Mononuclear cell (primary cell): ENCODE measurements at regions not wholly inside any gene's neighbourhood (a gene's known extent, or its start where the extent isn't known, plus 50 kb on each side); places are given as distances from the start of the nearest gene placed in this dataset.

Source experiments
- H3K27me3 ChIP-seq: 2 replicates; pipeline ENCODE4 v1.6.0; 2011; ENCODE audit warnings: low read length, control low read depth; ENCODE audit not compliant: insufficient read depth
- H3K4me1 ChIP-seq: 2 replicates; pipeline ENCODE4 v1.5.1; 2011; ENCODE audit warnings: mild to moderate bottlenecking, low read length, control low read depth; ENCODE audit not compliant: insufficient read depth
- H3K4me3 ChIP-seq: 2 replicates; pipeline ENCODE4 v1.5.1; 2011; ENCODE audit warnings: mild to moderate bottlenecking, low read length, moderate library complexity
- H3K9me3 ChIP-seq: 2 replicates; pipeline ENCODE4 v1.5.1; 2011; ENCODE audit warnings: low read depth, mild to moderate bottlenecking, control low read depth, low read length

- no peak overlapping the region for H3K4me3 ChIP-seq
- H3K27me3 ChIP-seq = no peaks in the 10 kb centered on the region
- peaks cover 59% of the 10 kb centered on the region for H3K4me1 ChIP-seq
- H3K9me3 ChIP-seq = no peaks in the 10 kb centered on the region
These were observed 200.7 kb upstream of the RAB4A start for GRCh38 chr1:229070168-229070567.

GRCh38 chr1:229073251-229073650 lies 197.7 kb upstream of the RAB4A start:
- Histone ChIP-seq H3K4me1 (peaks cover 28% of the 10 kb centered on the region), H3K4me3 (no peak overlapping the region), H3K9me3 (no peaks in the 10 kb centered on the region), H3K27me3 (no peaks in the 10 kb centered on the region)

GRCh38 chr1:229075217-229075616 lies 195.7 kb upstream of the RAB4A start:
- Histone ChIP-seq H3K4me3 (no peak overlapping the region), H3K27me3 (no peaks in the 10 kb centered on the region), H3K4me1 (peaks cover 13% of the 10 kb centered on the region), H3K9me3 (no peaks in the 10 kb centered on the region)

- no peaks in the 10 kb centered on the region for H3K9me3 ChIP-seq
- H3K4me1 ChIP-seq = peaks cover 8% of the 10 kb centered on the region
- no peak overlapping the region for H3K4me3 ChIP-seq
- H3K27me3 ChIP-seq = no peaks in the 10 kb centered on the region
These were observed 195.2 kb upstream of the RAB4A start for GRCh38 chr1:229075716-229076115.

GRCh38 chr1:229076195-229076594 lies 194.7 kb upstream of the RAB4A start:
- no peak overlapping the region for H3K4me3 ChIP-seq
- H3K4me1 ChIP-seq = peaks cover 4% of the 10 kb centered on the region
- H3K27me3 ChIP-seq = no peaks in the 10 kb centered on the region
- no peaks in the 10 kb centered on the region for H3K9me3 ChIP-seq

- no peaks in the 10 kb centered on the region for H3K27me3 ChIP-seq
- H3K4me3 ChIP-seq = no peak overlapping the region
- H3K9me3 ChIP-seq = peaks cover 23% of the 10 kb centered on the region
- H3K4me1 ChIP-seq = no peaks in the 10 kb centered on the region
These were observed 191.8 kb upstream of the RAB4A start for GRCh38 chr1:229079016-229079595.

- Histone ChIP-seq H3K4me3 (no peak overlapping the region), H3K9me3 (peaks cover 23% of the 10 kb centered on the region), H3K4me1 (no peaks in the 10 kb centered on the region), H3K27me3 (no peaks in the 10 kb centered on the region)
These were observed 190.6 kb upstream of the RAB4A start for GRCh38 chr1:229080361-229080760.

- Histone ChIP-seq H3K9me3 (peaks cover 23% of the 10 kb centered on the region), H3K27me3 (no peaks in the 10 kb centered on the region), H3K4me1 (no peaks in the 10 kb centered on the region), H3K4me3 (no peak overlapping the region)
These were observed 185.6 kb upstream of the RAB4A start for GRCh38 chr1:229085291-229085690.

GRCh38 chr1:229086091-229086490 lies 184.8 kb upstream of the RAB4A start:
- H3K9me3 ChIP-seq = peaks cover 23% of the 10 kb centered on the region
- H3K4me1 ChIP-seq = no peaks in the 10 kb centered on the region
- H3K4me3 ChIP-seq = no peak overlapping the region
- H3K27me3 ChIP-seq = no peaks in the 10 kb centered on the region

GRCh38 chr1:229086686-229087085 lies 184.2 kb upstream of the RAB4A start:
- Histone ChIP-seq H3K4me1 (no peaks in the 10 kb centered on the region), H3K4me3 (no peak overlapping the region), H3K9me3 (peaks cover 23% of the 10 kb centered on the region), H3K27me3 (no peaks in the 10 kb centered on the region)

- H3K9me3 ChIP-seq = peaks cover 18% of the 10 kb centered on the region
- no peaks in the 10 kb centered on the region for H3K27me3 ChIP-seq
- no peaks in the 10 kb centered on the region for H3K4me1 ChIP-seq
- H3K4me3 ChIP-seq = no peak overlapping the region
These were observed 183.6 kb upstream of the RAB4A start for GRCh38 chr1:229087339-229087738.

GRCh38 chr1:229087906-229088305 lies 183.0 kb upstream of the RAB4A start:
- H3K27me3 ChIP-seq = no peaks in the 10 kb centered on the region
- no peaks in the 10 kb centered on the region for H3K4me1 ChIP-seq
- H3K4me3 ChIP-seq = no peak overlapping the region
- peaks cover 12% of the 10 kb centered on the region for H3K9me3 ChIP-seq

GRCh38 chr1:229088711-229089110 lies 182.2 kb upstream of the RAB4A start:
- Histone ChIP-seq H3K4me1 (no peaks in the 10 kb centered on the region), H3K9me3 (peaks cover 4% of the 10 kb centered on the region), H3K27me3 (no peaks in the 10 kb centered on the region), H3K4me3 (no peak overlapping the region)

- no peak overlapping the region for H3K4me3 ChIP-seq
- H3K9me3 ChIP-seq = no peaks in the 10 kb centered on the region
- no peaks in the 10 kb centered on the region for H3K4me1 ChIP-seq
- no peaks in the 10 kb centered on the region for H3K27me3 ChIP-seq
These were observed 181.2 kb upstream of the RAB4A start for GRCh38 chr1:229089586-229090208.

- no peaks in the 10 kb centered on the region for H3K27me3 ChIP-seq
- no peak overlapping the region for H3K4me3 ChIP-seq
- H3K9me3 ChIP-seq = no peaks in the 10 kb centered on the region
- H3K4me1 ChIP-seq = no peaks in the 10 kb centered on the region
These were observed 179.2 kb upstream of the RAB4A start for GRCh38 chr1:229091721-229092136.
